GM18873 (cell line): ENCODE measurements at regions not wholly inside any gene's neighbourhood (a gene's known extent, or its start where the extent isn't known, plus 50 kb on each side); places are given as distances from the start of the nearest gene placed in this dataset.

ENCODE experiments used
- ATAC-seq: cut with Tn5 transposase; IDR thresholded peaks from one replicate; pipeline ENCODE4 v1.9.1; 2021; ENCODE audit warnings: mild to moderate bottlenecking, moderate library complexity, moderate number of reproducible peaks; ENCODE audit not compliant: unreplicated experiment, low FRiP score

DNA sequence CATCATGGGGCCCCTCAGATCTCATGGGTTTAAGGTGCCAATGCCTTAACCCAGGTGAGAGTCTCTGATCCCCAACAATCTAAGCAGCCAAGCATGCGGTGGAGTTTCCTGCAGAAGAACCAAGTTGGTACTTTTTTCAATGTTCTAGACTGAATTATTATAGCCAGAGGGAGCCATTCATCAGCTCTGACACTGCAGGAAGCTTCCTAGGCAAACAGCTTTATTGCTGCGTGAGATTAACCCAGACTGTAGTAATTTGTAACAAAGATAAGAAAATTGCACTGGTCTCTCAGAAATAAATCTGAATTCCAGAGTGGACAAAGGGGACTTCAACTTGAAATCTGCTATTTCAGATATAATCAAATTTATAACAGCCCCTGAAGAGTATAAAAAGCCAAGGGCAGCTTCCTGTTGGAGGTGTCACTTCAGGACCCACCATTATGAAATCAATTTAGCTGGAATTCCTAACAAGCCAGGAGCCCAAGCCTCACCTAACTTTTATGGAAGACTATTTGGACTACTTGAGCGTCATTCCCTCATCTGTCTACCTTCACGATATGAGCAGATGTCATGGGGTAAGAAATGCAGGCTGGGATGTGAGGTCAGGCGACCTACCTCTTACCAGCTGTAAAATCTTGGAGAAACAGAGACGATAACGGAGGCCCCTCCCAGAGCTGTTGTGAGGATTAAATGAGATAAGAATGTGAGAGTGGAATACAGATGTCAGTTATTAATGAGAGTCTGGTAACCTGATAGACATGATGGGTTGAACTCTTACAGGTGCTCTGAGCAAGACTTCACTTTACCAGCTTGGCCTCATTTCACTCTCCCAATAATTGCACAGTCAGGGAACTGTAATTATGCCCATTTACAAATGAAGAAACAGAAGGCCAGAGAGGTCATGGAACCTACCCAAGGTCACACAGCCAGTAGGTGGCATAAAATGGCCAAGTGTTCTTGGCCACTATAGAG is 135.1 kb downstream of the RRAGC start:
- ATAC-seq: no peak

DNA sequence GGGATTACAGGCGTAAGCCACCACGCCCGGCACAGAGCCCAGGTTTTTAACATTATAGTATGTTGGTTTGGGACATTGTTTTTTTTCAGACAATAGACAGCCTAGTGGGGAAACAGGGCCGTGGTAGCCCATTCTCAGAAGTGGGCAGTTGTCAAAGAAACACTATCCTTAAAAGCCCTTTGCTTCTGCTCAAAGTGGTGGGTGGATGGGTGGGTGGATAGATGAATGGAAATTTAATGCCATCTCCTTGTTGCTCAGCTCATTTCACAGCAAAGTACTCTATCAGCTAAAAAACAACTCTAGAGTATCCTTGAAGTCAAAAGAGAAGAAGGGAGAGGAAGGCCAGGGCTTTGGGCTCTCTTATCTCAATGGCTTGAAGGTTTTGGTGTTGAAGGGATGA is 137.8 kb downstream of the RRAGC start:
- ATAC-seq: no peak

DNA sequence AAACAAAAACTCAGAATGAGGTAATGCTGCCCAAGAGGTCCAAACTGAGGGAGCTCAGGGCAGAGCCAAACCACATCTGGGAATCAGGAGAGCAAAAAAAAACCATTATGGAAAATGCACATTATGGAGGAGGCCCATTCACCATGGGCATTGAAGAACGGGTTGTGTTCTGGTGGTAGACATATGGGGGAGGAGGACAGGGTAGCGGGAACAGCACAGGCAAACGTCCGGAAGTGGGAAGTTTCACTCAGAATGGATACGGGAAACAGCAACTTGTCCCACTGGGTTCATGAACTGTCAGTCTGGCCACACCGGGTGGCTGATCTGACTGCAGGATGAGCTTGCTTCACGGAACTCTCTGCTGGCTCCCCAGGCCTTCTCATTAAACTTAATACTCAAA is 139.7 kb downstream of the RRAGC start:
- ATAC-seq: no peak

DNA sequence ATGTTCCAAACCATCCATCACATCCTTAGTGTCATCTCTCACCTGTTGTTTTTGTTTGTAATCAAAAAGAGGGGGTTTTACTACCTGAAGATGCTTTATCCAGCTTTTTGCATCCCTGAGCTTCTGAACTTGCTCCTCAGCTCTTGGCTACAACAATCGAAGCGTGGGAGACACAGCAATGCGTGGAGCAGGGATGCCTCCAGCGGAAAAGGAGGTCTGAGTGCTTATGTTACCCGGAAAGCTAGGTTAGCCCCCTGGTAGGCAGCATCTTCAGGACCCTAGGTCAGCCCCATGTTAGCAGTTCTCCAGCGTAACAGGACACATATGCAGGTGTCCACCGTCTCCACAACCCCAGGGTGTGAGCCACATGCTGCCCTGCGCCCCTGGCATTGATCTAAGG is 141.5 kb downstream of the RRAGC start:
- no peak for ATAC-seq

DNA sequence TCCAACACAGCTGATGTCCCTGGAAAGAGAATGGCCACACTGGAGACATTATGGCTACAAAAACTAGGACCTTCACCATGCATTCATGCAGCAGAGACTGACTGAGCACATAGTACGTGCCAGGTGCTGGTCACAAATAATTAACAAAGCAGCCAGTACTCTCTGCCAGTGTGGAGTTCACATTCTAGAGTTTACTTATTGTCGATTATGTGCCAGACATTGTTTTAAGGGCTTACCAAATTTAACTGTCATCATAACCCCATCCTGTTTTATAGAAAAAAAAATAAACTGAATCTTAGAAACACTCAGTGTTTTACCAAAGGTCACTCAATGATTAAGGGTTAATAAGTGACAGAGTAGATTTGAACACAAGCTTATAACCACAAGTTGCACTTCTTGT is 143.3 kb downstream of the RRAGC start:
- ATAC-seq: no peak

DNA sequence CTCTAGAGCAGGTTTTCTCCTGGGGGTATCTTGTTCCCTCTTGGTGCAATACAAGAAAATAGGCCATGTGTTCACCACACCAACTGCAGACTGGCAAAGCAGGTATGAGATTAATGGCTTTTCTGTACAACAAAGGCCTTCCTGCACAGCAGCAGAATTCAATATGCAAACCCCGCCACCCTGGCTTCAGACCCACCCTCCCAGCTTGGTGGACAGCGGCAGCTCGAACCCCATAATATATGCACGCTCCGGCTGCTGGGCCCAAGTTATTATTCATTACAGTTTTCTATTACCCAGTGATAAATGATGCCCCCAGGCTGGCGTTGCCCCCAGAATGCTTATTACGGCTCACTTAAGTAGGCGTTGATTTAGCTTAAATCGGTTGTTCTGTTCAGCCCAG is 144.2 kb downstream of the RRAGC start:
- no peak for ATAC-seq

DNA sequence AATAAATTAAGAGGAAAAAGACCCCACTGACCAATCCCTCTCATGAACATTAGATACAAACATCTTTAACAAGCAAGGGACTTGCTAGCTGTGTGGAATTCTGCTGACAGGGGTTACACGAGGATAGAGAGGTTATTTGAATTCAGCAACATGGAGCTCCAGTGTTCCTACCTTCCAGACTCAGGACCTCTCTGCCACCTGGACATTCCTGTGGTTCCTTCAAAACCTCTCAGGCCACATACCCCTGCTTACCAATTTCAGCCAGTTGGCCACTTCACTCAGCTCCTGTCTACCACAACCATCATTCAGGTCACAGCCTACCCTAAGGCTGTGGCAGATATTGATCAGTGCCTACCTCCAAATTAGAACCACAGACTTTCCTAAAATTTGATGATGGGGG is 147.5 kb downstream of the RRAGC start:
- ATAC-seq: no peak

DNA sequence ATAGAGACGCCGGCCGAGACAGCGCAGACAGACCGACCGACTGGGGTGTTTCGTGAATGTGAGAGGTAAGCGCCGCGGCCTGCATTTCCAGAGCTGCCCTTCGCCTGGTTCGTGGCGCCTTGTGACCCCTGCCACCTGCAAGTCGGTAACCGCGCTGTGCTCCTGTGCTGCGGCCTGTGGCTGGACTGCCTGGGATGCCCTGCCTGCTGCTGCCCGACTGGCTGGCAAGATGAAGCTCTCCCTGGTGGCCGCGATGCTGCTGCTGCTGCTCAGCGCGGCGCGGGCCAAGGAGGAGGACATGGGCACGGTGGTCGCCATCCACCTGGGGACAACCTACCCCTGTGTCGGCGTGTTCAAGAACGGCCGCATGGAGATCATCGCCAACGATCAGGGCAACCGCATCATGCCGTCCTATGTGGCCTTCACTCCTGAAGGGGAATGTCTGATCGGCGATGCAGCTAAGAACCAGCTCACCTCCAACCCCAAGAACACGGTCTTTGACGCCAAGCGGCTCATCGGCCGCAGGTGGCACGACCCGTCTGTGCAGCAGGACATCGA is 150.8 kb downstream of the RRAGC start:
- ATAC-seq: no peak

DNA sequence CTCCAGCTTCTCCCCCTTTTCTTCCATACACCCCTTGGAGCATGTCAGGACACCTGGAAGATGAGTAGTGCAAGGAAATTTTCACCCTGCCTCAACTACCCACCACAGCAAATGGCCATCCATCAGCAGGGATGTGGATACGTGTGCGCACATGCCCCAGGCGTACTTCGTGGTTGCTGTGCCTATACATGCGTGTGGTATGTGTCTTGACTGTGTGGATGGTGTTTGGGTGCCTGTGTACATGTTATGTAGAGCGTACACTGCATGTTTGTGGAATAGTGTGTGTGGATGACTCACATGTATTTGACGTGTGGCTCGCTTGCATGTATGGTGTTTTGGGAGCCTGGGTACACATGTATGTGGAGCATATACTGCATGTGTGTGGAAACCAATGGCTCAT is 158.5 kb downstream of the RRAGC start:
- no peak for ATAC-seq

DNA sequence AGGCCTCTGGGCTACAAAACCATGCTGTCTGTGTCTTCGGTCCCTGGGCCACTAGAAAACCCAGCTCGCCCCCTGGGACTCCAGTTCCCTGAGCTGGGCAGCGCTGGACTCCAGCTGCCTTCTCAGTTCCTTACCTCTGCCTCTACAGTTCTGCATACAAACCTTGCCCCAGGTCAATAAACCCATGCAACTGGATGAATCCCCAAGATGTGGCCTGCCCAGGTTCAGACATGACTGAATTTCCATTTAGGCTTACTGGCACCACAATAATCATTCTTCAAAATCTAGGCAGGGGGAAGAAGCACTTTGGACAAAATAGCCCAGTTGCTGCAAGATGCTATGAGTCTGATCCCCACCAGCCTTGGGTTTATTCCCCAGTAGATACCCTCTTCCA is 159.5 kb downstream of the RRAGC start:
- no peak for ATAC-seq

DNA sequence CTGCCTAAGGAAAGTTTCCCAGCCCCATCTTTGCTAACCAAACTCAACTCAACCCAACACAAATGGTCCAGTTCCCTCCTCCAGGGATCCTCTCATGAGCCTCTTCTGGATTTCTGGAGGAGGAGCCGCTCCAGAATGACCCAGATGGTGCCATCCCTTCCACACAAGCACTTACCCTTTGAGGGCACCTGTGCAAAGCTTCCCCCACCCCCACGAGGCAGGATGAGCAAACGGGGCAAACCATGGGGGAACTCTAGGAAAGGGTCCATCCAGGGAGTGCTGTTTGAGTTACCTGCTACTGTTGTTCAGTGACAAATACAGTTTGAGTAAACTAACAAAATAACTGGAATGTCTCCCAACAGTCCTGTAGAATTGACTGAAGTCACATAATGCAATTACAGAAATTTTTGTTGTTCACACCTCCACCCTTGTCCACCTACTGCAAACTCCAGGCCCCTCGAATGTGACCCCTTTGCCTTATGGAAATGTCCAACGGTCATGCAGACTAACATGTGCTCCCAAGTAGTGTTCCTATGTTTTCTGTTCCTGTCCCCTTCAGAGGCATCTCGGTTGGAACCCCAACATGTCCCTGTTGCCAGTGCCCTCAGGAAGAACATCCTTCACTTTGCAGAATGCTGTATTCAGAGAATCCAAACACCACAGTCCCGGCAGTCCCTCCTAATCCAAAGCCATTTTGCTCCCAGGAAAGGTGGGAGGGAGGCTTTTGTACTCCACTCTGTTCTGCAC is 160.1 kb downstream of the RRAGC start:
- no peak for ATAC-seq

DNA sequence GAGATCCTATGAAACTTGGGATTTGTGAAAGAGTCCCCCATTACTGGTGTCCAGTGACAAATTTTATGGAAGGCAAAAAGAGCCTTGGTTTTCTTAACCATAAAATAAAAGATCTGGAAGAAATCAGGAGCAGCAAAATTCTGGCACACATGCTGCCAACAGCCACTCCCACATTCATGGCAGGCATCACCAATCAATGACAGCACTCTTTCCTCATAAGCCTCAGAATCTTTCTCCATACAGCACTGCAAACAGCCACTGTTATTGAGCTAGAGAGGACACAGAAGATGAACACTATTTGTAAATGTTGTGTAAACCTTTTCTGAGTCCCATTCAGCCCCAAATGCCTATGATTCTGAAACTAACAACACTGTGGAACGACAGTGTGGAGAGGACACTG is 162.2 kb downstream of the RRAGC start:
- no peak for ATAC-seq

DNA sequence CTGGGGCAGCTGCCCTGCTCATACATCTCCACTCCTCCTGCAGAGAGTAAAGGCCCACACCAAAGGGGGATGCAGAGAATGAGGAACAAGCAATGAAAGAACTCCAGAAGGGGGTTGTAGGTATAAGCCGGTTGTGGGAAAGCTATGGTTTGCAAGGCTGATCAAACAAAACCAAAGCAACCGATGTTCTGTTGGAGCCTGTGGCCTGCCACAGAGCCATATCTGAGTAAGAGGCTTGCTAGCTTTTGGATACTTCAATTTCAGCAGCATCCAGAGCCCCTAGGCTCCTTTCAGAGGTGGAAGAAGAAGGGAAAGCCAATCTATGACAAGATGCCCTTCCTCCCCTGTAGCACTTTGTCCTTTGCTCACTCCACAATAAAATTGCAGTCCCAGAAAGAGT is 163.2 kb downstream of the RRAGC start:
- ATAC-seq: no peak

DNA sequence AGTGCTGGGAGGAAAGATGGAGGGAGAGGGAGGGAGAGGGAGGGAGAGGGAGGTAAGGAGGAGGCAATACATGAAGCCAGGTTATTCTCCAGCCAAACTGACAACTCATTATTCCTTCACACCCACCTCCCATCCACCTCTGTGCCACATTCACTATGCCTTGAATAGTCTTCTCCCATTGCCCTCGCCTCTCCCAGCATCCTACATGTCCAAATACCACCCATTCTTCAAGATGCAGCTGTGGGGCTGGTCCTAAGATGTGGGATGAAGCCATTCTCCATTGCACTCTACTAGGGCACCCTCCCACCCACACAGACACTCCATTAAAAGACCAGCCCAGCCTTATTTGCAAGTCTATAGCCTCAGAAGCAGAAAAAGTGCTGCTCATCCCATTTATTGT is 165.8 kb downstream of the RRAGC start:
- no peak for ATAC-seq

DNA sequence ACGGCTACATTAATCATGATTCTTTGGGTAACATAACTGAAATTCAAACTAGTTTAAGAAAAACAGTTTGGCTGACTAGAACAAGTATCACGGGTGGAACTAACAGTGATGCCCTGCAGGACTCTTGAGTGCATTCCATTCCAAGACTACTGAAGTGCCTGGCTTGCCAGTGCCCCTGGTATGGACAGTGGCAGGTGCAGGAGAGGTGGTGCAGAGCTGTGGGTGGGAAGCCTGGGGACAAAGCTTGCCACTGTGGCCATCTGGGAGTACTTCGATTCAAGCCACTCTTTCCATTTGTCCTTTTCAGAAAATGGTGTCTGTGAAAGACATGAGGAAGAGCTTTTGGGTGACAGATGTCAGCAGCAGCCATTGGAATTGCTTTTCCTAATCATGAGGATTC is 166.5 kb downstream of the RRAGC start:
- no peak for ATAC-seq

DNA sequence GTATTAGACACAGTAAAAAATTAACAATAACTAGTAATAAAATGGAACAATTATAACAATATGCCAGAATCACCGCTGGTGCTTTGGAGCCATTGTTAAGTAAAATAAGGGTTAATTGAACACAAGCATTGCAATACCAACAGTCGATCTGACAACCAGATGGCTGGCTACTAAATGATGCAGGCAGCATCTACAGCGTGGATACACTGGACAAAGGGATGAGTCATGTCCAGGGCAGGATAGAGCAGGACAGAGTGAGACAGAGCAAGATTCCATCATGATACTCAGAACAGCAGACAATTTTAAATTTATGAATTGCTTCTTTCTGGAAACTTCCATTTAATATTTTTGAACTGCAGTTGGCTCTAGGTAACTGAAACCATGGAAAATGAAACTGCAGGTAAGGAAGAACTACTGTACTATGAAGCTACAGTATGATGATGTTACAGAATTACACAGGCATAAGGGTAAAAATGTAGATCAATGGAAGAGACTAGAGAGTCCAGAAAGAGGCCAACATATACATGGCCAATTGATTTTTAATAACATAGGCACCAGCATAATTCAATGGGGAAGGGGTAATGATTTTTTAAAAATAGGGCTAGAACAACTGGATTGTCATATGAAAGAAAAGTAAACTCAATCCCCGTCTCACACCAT is 168.7 kb downstream of the RRAGC start:
- no peak for ATAC-seq

DNA sequence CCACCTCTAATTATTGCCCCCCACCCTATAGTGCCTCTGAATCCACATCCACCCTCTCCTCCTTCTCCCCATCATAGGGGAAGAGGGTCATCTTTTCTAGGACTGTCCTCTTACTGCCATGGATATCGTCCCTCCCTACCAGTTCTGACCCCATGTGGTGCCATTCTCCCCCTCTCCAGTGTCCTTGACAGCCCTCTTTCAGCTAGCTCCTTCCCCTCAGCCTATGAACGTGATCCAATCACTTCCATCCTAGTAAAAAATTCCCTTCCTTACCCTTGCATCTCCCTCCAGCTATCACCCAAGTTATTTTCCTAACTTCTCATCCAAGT is 172.7 kb downstream of the RRAGC start:
- ATAC-seq: no peak

DNA sequence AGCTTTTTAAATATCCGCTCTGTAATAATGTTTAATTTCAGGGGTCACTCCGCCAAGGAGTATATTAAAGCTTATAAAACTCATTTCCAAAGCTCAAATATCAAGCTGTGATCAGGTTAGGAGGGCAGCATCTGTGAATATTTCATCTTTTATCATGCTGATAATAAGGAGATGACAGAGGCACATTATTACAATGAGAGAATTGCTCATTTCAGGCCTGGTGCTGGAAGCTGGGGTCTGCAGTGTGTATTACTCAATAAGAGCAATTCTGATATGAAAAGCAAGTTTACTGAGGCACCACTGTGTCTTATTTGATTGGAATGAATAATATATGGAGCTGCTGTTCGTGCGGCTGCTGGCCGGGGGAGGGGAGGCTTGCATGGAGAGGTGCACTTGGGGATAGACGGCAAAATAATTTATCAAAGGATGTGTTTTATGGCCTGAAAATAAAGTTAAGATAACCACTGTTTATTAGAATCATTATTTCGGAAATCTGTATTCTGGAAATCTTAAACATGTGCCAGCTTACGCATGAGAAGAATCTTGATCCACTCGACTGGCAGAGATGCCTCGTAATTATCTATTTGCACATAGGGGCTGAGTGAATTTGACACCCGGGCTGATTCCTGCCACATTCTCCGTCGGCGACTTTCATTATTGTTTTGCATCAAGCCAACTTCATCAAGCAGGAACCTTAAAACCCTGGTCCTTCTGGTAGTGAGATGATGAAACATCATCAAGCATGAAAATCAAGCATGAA is 173.2 kb downstream of the RRAGC start:
- ATAC-seq: no peak

DNA sequence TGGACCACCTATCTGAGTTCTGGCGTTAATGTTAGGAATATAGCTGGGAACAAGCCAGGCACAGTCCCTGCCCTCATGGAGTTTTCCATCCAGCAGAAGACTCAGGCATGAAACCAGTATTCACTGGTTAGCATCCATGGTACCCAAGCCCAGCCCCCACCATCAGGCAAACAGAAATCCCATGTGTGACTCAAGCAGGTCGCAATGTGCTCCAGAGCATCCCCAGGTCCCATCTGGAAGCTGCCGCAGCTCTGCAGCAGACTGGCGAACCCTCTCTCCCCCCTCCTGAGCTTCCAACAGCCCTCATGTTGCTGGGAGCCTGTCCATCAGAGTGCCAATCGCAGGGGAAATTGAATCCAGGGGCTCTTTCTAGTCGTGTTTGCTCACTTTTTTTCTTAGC is 174.2 kb downstream of the RRAGC start:
- ATAC-seq: no peak

DNA sequence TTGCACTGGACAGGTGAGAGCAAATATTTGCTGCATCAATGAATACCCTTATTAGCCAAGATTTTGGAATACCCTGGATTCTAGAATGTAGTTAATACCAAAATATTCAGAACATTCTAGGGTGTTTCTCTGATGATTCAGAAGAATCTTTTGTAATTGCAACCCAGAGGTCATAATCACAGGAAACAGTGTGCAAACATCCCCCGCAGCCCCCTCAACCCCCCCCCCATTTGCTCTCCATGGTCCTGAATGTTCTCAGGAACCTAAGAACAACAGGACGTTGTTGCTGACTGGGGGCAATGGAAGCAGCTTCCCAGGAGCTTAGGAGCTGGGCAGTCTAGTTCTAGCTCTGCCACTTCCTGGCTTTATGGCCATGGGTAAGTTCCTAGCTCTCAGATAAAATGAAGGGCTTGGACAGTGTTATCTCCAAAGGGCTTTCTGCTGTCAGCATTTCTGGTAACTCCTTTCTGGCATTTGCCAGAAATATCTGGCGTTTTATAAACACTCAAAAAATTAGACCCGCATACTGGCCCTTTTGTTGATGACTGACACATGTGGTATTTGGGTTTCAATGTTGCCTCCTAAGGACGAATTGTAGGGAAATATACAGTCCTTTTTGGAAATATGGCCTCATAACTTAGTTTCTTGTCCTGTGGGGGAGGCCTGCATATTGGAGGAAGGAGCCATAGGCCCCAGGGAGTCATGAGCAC is 178.6 kb downstream of the RRAGC start:
- ATAC-seq: no peak
